ENCODE measurements at regions not wholly inside any gene's neighbourhood (a gene's known extent, or its start where the extent isn't known, plus 50 kb on each side); places are given as distances from the start of the nearest gene placed in this dataset.
A peak's percentile ranks its signal among the peaks of the same experiment; 100 is the strongest.

GRCh38 chr16:17802571-17802970 lies 331.8 kb upstream of the XYLT1 start:
- DNase-seq (ENCODE audit: low spot score) = no peak

- no peak for DNase-seq (ENCODE audit: low spot score)
These were observed 330.3 kb upstream of the XYLT1 start for GRCh38 chr16:17801068-17801467.

- DNase-seq (ENCODE audit: low spot score) = peak; percentile 69
These were observed 328.0 kb upstream of the XYLT1 start for GRCh38 chr16:17798716-17799115.

- no peak for DNase-seq (ENCODE audit: low spot score)
These were observed 322.6 kb upstream of the XYLT1 start for GRCh38 chr16:17793354-17793753.

- DNase-seq (ENCODE audit: low spot score) = no peak
These were observed 313.3 kb upstream of the XYLT1 start for GRCh38 chr16:17784073-17784472.

DNA sequence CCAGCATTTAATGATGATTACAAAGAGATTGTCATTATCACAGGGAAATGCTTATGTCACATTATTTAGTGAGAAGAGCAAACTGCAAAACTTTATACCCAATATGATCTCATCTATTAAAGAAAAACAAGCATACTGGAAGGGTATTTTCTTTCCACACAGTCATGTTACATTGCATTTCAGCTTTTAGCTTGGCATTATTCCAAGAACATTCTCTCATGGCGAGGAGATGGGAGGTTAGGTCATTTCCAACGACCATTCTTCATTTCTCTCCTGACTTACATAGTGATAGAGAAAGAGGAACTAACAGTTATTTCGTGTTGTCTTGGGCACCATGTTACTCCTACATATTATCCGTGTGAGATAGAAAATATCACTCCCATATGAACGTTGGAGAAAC lies 309.4 kb upstream of the XYLT1 start:
- DNase-seq (ENCODE audit: low spot score) = no peak

- no peak for DNase-seq (ENCODE audit: low spot score)
These were observed 306.7 kb upstream of the XYLT1 start for GRCh38 chr16:17777408-17777863.

- DNase-seq (ENCODE audit: low spot score) = peak; percentile 30
These were observed 306.1 kb upstream of the XYLT1 start for GRCh38 chr16:17776888-17777287.

DNA sequence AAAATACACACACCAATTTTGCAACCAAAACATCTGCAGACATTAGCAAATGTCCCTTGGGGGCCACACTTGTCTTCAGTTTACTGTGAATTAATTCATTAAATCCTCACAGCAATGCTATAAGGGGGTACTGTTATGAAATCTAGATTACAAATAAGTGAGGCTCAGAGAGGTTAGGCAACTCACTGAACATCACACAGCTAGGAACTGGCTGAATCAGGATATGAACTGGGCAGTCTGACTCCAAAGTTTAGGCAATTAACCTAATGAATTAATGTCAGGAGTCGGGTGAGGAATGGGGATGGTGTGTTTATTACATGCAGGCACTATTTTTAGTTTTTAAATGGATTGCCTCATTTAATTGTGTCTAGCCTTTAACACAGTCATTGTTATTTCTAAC lies 305.7 kb upstream of the XYLT1 start:
- DNase-seq (ENCODE audit: low spot score) = no peak

- DNase-seq (ENCODE audit: low spot score) = no peak
These were observed 304.3 kb upstream of the XYLT1 start for GRCh38 chr16:17775061-17775460.

DNA sequence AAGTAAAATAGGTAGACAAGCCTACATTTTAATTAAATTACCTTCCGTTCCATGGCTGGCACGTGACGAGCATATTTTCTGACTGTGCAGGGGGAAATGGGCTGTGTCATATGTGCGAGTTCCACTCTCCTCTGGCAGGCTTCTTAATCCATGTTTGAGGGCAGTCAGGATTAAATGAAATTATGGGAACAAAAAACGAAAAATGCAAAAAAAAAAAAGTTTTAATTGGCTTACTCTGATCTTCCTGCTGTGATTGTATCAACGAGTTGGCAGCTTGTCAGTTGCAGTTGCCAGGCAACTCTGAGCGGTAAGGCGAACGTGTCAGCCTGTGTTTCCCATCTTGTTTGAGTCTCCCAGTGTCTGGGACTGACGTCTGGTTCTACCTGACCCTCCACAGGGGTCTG lies 302.9 kb upstream of the XYLT1 start:
- DNase-seq (ENCODE audit: low spot score) = no peak

GRCh38 chr16:17770104-17770503 lies 299.3 kb upstream of the XYLT1 start:
- DNase-seq (ENCODE audit: low spot score) = no peak

GRCh38 chr16:17769065-17769464 lies 298.3 kb upstream of the XYLT1 start:
- DNase-seq (ENCODE audit: low spot score) = no peak

DNA sequence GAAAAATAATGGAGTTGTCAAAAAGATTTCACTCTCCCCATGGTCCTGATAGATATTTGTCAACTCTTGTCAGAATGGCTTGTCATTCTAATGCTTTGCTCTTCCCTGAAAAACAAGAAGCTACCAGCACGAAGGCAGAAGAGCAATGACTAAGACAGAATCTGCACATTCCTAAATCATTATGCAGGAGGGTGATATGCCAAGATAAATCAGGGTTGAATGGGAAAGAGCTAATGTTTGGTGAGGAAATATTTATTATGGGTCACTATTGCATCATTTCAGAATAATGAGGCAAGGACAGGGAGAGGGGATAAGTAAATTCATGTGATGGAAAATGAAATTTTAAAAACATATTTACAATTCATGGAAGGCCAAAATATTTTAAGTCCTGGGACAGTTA lies 297.5 kb upstream of the XYLT1 start:
- no peak for DNase-seq (ENCODE audit: low spot score)

- no peak for DNase-seq (ENCODE audit: low spot score)
These were observed 295.3 kb upstream of the XYLT1 start for GRCh38 chr16:17766012-17766411.

- no peak for DNase-seq (ENCODE audit: low spot score)
These were observed 289.0 kb upstream of the XYLT1 start for GRCh38 chr16:17759451-17760390.

DNA sequence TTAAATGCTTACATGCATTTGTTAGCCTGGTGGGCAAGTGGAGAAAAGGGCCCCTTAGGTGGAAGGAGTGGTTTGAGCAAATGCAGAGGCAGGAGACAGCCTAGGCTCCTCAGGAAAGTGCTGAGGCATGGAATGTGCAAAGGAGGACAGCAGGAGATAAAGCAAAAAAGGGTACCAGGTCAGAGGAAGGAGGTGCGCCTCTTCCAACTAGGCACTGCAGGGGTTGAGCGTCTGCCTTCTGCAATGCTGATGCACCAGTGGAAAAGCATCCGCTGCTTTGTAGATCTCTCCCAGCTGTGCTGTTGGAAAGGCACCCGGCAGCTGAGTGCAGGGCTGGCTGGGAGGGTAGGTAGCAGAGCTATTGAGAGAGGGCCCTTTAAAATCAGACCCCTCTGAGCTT lies 287.0 kb upstream of the XYLT1 start:
- no peak for DNase-seq (ENCODE audit: low spot score)

DNA sequence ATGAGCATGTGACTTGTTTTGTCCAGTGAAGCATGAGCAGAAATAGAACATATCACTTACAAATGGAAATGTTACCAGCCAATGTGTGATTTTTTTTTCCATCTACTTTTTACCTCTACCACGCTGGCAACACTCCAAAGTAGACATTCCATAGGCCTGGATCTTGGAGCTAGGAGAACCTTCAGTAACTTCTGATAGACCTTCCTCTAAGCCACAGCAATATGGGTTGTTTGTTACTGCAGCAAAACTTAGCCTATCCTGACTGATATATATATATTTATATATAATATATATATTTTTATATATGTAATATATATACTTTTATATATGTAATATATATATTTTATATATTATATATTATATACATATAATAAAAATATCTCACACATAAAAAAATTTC lies 284.4 kb upstream of the XYLT1 start:
- DNase-seq (ENCODE audit: low spot score) = no peak

DNA sequence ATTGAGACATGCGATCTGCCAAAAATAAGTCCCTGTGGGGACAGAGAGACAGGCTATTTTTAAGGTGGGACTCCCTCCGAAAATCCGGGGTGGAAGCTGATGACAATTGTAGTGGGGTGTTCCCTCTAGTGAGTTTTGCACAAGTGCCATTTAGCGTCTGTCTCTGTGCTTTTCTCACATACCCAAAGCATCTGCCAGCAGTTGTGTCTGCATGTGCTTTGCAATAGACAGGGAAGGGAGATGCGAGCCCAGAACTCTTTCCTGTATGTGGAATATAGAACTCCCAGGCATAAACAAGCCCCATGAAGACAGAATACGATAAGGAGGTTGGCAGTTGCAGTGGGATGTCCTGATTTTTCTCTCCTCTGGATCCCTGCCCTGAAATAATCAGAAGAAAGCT lies 282.7 kb upstream of the XYLT1 start:
- no peak for DNase-seq (ENCODE audit: low spot score)

GRCh38 chr16:17749706-17750105 lies 278.9 kb upstream of the XYLT1 start:
- DNase-seq (ENCODE audit: low spot score) = no peak

DNA sequence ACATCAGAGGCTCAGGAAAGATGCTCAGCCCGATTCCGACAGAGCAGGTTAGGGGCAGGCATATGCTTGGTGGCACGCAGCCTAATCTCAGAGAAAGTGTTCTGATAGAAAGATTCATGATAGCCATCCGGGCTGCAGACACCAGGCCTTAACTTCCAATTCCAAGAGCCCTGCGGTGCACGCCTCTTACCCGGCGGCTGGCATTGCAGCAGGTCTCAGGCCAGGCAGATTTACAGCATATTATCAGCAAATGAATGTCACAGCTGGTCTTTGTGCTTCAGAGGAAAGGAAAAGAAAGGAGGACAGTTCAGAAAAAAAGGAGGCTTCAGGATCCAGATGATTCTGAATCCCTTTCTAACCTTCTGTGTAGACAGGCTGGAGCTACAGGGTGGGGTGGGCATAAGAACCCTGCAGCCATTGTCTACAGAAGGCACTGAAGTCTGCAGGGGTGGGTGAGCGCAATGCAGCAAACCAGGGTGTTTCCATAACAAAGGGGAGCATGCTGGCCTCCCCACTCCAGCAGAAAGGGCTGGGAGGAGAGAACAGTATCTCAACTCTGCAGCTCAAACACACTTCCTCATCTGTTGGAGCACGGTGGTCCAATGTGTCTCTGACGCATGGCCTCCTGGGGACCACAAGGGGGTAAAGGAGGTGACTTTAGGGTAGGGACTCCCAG lies 277.4 kb upstream of the XYLT1 start:
- no peak for DNase-seq (ENCODE audit: low spot score)

DNA sequence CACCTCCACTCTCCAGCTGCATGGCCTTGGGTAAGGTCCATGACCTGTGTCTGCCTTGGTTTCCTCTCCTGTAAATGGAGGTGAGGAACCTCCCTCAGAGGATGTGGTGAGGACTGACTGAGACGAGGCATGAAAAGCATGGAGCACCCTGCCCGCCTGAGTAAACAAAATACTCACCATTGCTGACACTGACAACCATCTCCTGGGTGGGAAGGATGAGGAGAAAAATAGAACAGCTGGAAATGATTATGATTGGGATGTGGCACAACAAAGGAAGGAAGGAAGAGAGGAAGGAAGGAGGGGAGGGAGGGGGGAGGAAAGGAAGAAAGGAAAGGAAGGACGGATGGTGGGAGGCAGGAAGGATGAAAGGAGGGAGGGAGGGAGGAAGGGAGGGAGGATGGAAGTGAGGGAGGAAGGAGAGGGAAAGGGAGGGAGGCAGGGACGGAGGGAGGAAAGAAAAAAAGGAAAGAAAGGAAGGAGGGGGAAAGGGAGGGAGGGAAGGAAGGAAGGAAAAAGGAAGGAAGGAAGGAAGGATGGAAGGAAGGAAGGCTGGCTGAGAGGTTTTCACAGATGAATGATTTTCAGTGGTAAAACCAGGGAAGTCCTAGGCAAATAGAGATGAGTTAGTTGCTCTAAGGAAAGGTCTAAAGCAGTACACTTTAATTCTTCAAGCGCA lies 276.5 kb upstream of the XYLT1 start:
- no peak for DNase-seq (ENCODE audit: low spot score)

All from putamen (tissue), 1 donor.